NCI-H1092 (cell line): ENCODE measurements at regions not wholly inside any gene's neighbourhood (a gene's known extent, or its start where the extent isn't known, plus 50 kb on each side); places are given as distances from the start of the nearest gene placed in this dataset.

Experiments used
- DNase-seq: peaks from one replicate; lab custom pipeline; 2025; lab: John Stamatoyannopoulos, UW

GRCh38 chr5:162485666-162486292 is 418.2 kb downstream of the GABRG2 start:
- DNase-seq = no peak

DNA sequence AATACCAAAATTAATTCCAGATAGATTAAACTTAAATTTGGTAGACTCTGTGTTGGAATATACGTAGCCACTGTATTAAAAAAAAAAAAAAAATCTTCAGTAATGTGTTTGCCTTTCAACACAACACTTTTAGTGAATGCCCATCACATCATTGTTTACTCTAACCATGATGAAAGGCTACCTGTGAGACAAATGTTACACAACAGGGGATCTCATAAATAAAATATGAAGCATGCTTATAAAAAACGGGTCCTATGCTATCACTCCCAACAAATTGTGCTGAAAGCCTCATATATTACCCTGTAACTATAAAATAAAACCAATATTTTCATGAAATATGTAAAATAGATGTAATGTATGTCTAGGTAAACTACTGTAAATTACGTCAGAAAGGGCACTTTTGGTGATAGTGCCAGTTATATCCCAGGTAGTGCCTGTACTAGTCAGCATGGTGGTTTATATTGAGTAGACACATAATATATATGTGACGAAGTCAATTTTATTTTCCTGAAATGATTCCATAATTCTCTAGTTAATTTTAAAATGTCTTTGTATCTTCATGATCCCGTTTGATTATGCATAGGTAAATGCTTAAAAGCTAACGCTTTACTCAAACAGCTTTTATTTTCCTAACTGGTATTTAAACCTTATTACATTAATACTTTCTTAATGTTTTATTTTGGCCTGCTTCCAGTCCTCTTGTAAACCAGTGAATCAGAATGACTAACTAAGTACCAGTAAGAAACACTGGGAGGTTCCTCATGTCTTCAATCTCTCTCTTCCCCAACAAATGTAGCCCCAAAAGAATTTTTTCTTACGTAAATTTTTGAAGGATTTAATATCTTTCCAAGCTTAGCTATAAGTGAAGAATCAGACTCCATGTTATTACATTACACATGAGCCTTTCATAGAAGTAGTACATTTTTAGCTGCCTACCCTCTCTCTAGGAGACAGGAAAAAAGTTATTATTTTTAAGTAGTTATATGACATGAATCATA is 420.3 kb downstream of the GABRG2 start:
- DNase-seq = no peak

DNA sequence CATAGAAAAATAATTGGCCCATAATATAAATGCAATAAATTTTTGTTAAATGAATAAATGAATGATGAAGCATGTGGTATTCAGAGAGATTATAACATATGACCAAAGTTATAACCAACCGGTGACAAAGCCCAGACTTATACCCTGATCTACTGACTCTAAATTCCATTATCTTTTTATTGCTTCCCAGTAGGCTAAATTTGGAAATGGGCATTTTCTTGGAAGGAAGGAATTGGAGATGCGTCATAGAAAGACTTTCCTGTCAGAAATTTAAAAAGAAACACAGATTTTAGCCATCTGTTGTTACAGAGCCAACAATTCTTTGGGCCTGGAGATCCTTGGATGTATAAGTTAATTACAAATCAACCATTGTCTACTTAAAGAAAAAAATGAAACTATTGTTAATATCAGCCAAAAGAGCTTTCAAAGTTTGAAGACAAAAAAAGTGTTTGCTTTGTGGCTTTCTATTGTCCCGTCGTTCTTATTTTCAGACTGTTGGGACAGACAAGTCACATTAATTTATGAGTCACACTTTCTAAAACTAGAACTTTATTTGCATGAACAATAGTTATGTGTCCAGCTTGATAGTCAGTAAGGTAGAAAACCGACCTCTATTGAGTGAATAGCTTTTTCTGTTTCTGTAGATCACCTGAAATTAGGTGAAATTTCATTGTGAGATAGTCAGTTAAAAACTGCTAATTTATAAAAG is 428.7 kb downstream of the GABRG2 start:
- no peak for DNase-seq

GRCh38 chr5:162497455-162497854 is 429.9 kb downstream of the GABRG2 start:
- no peak for DNase-seq

DNA sequence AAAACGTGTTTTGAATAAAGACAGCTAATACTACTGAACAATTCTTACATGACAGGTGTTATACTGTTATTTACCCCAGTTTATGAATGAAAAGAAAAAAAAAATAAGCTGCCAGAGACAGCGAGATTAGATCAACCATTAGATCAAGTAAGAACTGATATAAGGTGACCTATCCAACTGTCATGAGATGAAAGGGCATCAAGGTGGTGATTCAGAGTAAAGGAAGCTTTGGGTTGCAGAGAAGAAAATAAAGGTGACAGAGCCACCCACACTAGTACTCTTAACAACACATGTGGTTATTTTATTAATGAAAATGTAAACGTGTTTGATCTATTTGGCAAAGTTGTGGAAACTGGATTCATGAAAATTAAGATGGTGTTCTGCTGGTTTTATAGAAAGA is 435.2 kb downstream of the GABRG2 start:
- no peak for DNase-seq

- no peak for DNase-seq
These were observed 436.2 kb downstream of the GABRG2 start for GRCh38 chr5:162503796-162504195.

GRCh38 chr5:162512935-162513565 is 445.5 kb downstream of the GABRG2 start:
- no peak for DNase-seq

GRCh38 chr5:162514116-162514515 is 446.5 kb downstream of the GABRG2 start:
- no peak for DNase-seq

GRCh38 chr5:162520878-162521277 is 453.3 kb downstream of the GABRG2 start:
- no peak for DNase-seq

GRCh38 chr5:162529209-162529608 is 461.6 kb downstream of the GABRG2 start:
- no peak for DNase-seq

- DNase-seq = no peak
These were observed 462.3 kb downstream of the GABRG2 start for GRCh38 chr5:162529886-162530285.

GRCh38 chr5:162543437-162543836 is 475.9 kb downstream of the GABRG2 start:
- no peak for DNase-seq

GRCh38 chr5:162544905-162545304 is 477.3 kb downstream of the GABRG2 start:
- no peak for DNase-seq

GRCh38 chr5:162550236-162550635 is 482.7 kb downstream of the GABRG2 start:
- no peak for DNase-seq

DNA sequence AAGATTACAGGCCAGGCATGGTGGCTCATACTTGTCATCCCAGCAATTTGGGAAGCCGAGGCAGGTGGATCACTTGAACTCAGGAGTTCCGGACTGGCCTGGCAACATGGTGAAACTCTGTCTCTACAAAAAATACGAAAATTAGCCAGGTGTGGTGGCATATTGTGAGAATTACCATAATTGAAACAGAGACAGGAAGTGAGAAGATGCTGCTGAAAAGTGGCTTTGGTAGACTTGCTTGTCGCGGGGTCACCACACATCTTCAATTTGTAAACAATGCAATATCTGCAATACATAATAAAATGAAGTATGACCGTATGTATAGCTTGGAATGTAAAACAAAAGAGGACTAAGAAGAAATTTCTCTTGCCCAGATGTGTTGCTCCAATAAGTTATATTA is 490.5 kb downstream of the GABRG2 start:
- DNase-seq = no peak

DNA sequence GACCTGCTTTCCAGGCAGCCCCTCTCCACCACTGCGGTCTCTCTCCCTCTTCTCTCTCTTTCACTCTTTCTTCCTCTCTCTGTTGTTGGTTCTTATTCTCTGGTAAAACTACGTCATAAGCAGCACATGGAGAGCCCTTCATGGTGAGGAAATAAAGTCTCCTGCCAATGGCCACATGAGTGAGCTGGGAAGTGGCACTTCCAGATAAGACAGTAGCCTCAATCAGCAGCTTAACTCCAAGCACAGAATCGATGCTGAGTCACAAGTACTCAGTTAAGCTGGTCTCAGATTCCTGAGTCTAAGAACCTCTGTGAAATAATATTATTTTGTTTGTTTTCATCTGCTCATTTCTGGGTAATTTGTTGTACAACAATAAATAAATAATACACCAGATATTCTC is 500.1 kb downstream of the GABRG2 start:
- no peak for DNase-seq

DNA sequence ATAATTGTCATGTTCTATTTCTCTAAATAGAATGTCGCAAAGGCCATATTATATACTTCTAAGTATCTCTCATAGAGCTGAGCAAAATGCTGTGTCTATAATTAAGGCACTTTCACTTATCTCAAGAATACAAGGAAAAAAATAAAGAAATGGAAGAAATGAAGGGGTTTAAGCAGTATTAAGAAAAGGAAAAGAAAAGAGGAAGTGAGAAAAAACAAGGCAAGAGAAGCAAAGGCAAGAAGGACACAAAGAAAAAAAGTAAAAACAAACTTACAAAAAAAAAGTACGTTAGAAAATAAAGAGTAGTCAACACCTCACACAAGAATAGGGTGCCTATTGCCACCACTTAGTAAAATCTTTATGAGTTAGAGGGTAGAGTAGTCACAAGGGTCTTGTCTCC is 506.2 kb downstream of the GABRG2 start:
- DNase-seq = no peak

- no peak for DNase-seq
These were observed 524.2 kb downstream of the GABRG2 start for GRCh38 chr5:162591724-162592123.

GRCh38 chr5:162593881-162594280 is 526.3 kb downstream of the GABRG2 start:
- DNase-seq = no peak

- DNase-seq = no peak
These were observed 536.0 kb downstream of the GABRG2 start for GRCh38 chr5:162603443-162604070.

DNA sequence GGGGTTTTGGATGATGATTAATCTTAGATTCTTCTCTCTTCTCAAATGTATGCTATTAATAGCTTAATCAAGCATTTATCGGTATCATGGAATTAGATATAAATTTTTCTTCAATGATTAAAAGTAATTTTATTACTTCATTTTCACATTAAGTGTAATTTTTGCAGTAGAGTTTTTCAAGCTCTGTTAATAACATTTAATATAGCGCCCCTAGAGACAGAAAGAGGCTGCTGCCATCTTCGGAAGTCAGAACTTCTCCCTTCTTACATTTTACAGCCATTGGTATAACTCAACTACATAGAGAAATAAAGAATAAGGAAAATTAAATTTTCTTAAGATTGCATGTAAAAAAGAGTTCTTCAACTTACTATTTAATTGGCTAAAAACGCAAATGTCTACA is 540.3 kb downstream of the GABRG2 start:
- DNase-seq = no peak
